Mucosa of descending colon (tissue), 3 donors: ENCODE measurements at regions not wholly inside any gene's neighbourhood (a gene's known extent, or its start where the extent isn't known, plus 50 kb on each side); places are given as distances from the start of the nearest gene placed in this dataset.

Experiments used
- ATAC-seq: fragments of 200-7000 bp; cut with Tn5 transposase; one replicate; pipeline ENCODE4 v1.9.1; 2020; ENCODE audit warnings: mild to moderate bottlenecking, moderate library complexity
- DNase-seq, 3 donors: peaks; one replicate each; pipeline ENCODE4 v3.0.0-alpha.2; 2020
- H3K36me3 ChIP-seq: fragments of 200-600 bp; one replicate; pipeline ENCODE4 v1.8.0; 2021; ENCODE audit warnings: low read depth, mild to moderate bottlenecking
- H3K4me1 ChIP-seq: fragments of 200-600 bp; one replicate; pipeline ENCODE4 v1.8.0; 2021; ENCODE audit warnings: low read depth, mild to moderate bottlenecking
- H3K4me3 ChIP-seq: fragments of 200-600 bp; one replicate; pipeline ENCODE4 v1.8.0; 2021; ENCODE audit warnings: mild to moderate bottlenecking
- H3K9me3 ChIP-seq: fragments of 200-600 bp; one replicate; pipeline ENCODE4 v1.8.0; 2021; ENCODE audit warnings: mild to moderate bottlenecking
- CTCF ChIP-seq: fragments of 200-600 bp; IDR thresholded peaks from one replicate; pipeline ENCODE4 v1.8.0; 2022; ENCODE audit warnings: antibody characterized with exemption, mild to moderate bottlenecking
- intact Hi-C, 2 donors: fragments of 100-400 bp; cut with DNase I in 1 of 2; cut with micrococcal nuclease in 1 of 2; formaldehyde crosslinking; loops; one replicate each; pipeline versions ENCODE4 v1.11.0 to v1.11.1; 2022; cut with DNase I, micrococcal nuclease
- donor health status: DM: no; HTN: no; CAD: no; lungs with moderate emphysema.
- donor health status: DM: no; HTN: no; CAD: no.
- donor health status: DM: no; HTN: yes; CAD: no.

- H3K36me3 ChIP-seq = no peaks in the 10 kb centered on the region
- intact Hi-C loops = no loop called here
- no peak for TF ChIP-seq CTCF
- DNase-seq (no peak), ATAC-seq (no peak)
- no peaks in the 10 kb centered on the region for H3K9me3 ChIP-seq
- H3K4me1 ChIP-seq = no peaks in the 10 kb centered on the region
- no peak overlapping the region for H3K4me3 ChIP-seq
Measured at GRCh38 chr4:178136736-178137345, 694.6 kb upstream of the AGA start.

GRCh38 chr4:178137732-178138471 lies 695.7 kb upstream of the AGA start:
- ATAC-seq (no peak), DNase-seq (no peak)
- intact Hi-C loops = no loop called here
- Histone ChIP-seq H3K4me3 (no peak overlapping the region), H3K36me3 (no peaks in the 10 kb centered on the region), H3K9me3 (no peaks in the 10 kb centered on the region), H3K4me1 (no peaks in the 10 kb centered on the region)
- no peak for TF ChIP-seq CTCF

GRCh38 chr4:178138491-178138890 lies 696.3 kb upstream of the AGA start:
- intact Hi-C loops = no loop called here
- TF ChIP-seq CTCF = no peak

GRCh38 chr4:178140326-178140915 lies 698.2 kb upstream of the AGA start:
- ATAC-seq (no peak), DNase-seq (no peak)
- H3K9me3 ChIP-seq = no peaks in the 10 kb centered on the region
- H3K4me1 ChIP-seq = no peaks in the 10 kb centered on the region
- TF ChIP-seq CTCF = no peak
- H3K36me3 ChIP-seq = no peaks in the 10 kb centered on the region
- no peak overlapping the region for H3K4me3 ChIP-seq
- intact Hi-C loops = no loop called here

More at GRCh38 chr4:178138491-178138890, 696.3 kb upstream of the AGA start:
- Histone ChIP-seq H3K36me3 (no peaks in the 10 kb centered on the region), H3K4me3 (no peak overlapping the region), H3K4me1 (no peaks in the 10 kb centered on the region), H3K9me3 (no peaks in the 10 kb centered on the region)
- DNase-seq = no peak
- no peak for ATAC-seq

- intact Hi-C loops = no loop called here
Measured at GRCh38 chr4:178142724-178143123, 700.5 kb upstream of the AGA start.

More at GRCh38 chr4:178142724-178143123, 700.5 kb upstream of the AGA start:
- H3K9me3 ChIP-seq = no peaks in the 10 kb centered on the region
- DNase-seq (no peak), ATAC-seq (no peak)
- TF ChIP-seq CTCF = no peak
- no peaks in the 10 kb centered on the region for H3K36me3 ChIP-seq
- H3K4me1 ChIP-seq = no peaks in the 10 kb centered on the region
- H3K4me3 ChIP-seq = no peak overlapping the region
